Epithelial cell of esophagus (primary cell): ENCODE measurements at regions not wholly inside any gene's neighbourhood (a gene's known extent, or its start where the extent isn't known, plus 50 kb on each side); places are given as distances from the start of the nearest gene placed in this dataset.

Source experiments
- DNase-seq: peaks from one replicate; pipeline ENCODE4 v3.0.0; 2010; ENCODE audit warnings: low read depth
- H3K4me3 ChIP-seq: 2 replicates; pipeline ENCODE4 v1.5.1; 2011; ENCODE audit warnings: mild to moderate bottlenecking, low read length, control low read depth
- CTCF ChIP-seq: IDR thresholded peaks from 2 replicates; pipeline ENCODE4 v1.5.1; 2011; ENCODE audit warnings: low read depth, mild to moderate bottlenecking, low read length, control low read depth, inconsistent platforms; ENCODE audit not compliant: insufficient read depth; ENCODE audit errors: missing control alignments

- H3K4me3 ChIP-seq = no peak overlapping the region
- no peak for TF ChIP-seq CTCF
- DNase-seq = no peak
These were observed 238.7 kb downstream of the KIF20B start for GRCh38 chr10:89940076-89940475.

- no peak overlapping the region for H3K4me3 ChIP-seq
- no peak for TF ChIP-seq CTCF
These were observed 240.8 kb downstream of the KIF20B start for GRCh38 chr10:89942217-89942616.

GRCh38 chr10:89944138-89944537 is 242.7 kb downstream of the KIF20B start:
- DNase-seq = peak; percentile 70
- H3K4me3 ChIP-seq = no peak overlapping the region
- no peak for TF ChIP-seq CTCF

More at GRCh38 chr10:89942217-89942616, 240.8 kb downstream of the KIF20B start:
- DNase-seq = no peak

GRCh38 chr10:89946106-89946505 is 244.7 kb downstream of the KIF20B start:
- no peak for DNase-seq
- no peak for TF ChIP-seq CTCF
- no peak overlapping the region for H3K4me3 ChIP-seq

GRCh38 chr10:89949496-89949895 is 248.1 kb downstream of the KIF20B start:
- TF ChIP-seq CTCF = no peak
- no peak overlapping the region for H3K4me3 ChIP-seq
- DNase-seq = no peak

- no peak overlapping the region for H3K4me3 ChIP-seq
- no peak for DNase-seq
- no peak for TF ChIP-seq CTCF
These were observed 250.9 kb downstream of the KIF20B start for GRCh38 chr10:89952325-89952724.

- TF ChIP-seq CTCF = no peak
- no peak overlapping the region for H3K4me3 ChIP-seq
- DNase-seq = no peak
These were observed 251.4 kb downstream of the KIF20B start for GRCh38 chr10:89952751-89953150.
